HG03575 (cell line): ENCODE measurements at regions not wholly inside any gene's neighbourhood (a gene's known extent, or its start where the extent isn't known, plus 50 kb on each side); places are given as distances from the start of the nearest gene placed in this dataset.

Experiments used
- ATAC-seq: cut with Tn5 transposase; IDR thresholded peaks from one replicate; pipeline ENCODE4 v1.9.1; 2021; ENCODE audit not compliant: unreplicated experiment, insufficient number of reproducible peaks, low FRiP score; ENCODE audit errors: extremely low read depth

DNA sequence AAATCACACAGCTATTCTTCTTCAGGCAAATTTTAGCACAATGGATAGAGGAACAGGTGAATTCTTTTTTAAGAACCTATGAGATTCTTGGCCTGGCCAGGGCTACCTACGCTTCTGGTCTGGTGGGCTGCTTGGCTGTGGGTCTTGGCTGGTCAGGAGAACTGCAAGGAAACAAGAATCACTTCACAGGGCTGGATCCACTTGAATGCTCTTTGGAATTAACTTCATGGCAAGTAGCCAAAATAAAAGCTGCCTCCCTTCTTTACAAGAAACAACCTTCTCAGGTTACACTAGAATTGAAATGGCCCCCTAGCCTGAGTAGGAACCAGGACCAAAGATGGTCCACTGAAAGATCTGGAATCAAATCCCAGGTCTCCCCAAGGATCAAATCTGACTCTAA lies 519.1 kb downstream of the IQCM start:
- ATAC-seq, result no peak

DNA sequence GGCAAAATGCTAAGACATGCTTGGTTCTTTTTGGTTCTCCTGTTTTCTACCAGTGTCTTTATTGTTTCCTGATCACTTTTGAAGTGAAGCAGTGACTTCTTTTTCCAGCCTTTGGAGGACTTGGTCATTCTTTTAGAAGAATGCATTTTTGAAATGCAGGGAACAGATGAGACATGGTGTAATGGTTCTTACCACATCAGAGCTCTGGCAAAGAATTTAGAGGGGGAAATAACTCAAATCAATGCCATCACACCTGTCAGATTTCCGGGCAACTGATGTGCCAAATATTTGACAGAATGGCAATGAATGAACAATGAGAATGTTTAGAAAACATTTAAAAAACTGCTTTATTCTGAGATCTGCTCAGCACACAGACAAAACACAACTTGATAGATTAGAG lies 519.6 kb downstream of the IQCM start:
- ATAC-seq, result no peak

DNA sequence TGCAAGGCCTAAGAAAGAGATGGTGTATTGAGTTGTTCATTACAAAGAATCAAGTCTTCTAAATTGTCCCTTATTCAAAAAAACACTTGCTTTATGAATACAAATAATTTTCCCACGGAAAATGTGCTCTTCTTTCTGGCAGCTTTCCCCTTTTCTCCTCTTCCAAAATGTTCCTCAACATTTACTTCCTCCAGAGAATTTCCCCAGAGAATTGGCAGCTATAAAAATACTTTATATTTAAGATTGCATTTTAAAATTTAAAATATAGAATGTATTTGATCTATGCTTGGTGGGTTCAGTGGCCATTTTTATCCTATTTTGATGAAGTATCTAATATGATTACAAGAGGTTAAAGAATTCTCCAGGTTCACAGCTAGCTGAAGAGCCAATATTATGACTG lies 521.0 kb downstream of the IQCM start:
- no peak for ATAC-seq

DNA sequence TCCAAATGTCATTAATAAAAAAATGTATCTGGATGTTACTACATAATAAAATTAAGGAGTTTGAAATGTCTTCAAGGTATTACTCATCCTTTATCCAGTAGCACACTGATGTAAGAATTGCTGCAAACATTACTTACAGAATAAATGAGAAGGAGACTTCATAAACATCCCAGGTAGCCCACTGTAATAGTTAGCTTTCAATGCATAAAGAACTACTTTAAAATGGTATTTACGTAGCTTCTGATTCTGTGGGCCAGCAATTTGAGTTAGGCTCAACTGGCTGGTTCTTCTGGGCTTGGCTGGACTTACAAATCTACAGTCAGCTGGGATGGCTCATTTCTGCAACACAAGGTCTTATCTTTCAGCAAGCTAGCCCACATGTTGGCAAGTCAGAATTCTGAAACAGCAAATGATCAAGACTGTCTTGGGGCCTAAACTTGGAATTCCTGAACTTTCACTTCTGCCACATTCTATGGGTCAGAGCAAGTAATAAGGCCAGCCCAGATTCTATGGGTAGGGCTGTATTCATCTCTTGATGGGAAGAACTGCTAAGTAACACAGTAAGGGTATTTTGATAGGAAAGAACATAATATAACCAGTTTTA lies 522.5 kb downstream of the IQCM start:
- ATAC-seq, result no peak

DNA sequence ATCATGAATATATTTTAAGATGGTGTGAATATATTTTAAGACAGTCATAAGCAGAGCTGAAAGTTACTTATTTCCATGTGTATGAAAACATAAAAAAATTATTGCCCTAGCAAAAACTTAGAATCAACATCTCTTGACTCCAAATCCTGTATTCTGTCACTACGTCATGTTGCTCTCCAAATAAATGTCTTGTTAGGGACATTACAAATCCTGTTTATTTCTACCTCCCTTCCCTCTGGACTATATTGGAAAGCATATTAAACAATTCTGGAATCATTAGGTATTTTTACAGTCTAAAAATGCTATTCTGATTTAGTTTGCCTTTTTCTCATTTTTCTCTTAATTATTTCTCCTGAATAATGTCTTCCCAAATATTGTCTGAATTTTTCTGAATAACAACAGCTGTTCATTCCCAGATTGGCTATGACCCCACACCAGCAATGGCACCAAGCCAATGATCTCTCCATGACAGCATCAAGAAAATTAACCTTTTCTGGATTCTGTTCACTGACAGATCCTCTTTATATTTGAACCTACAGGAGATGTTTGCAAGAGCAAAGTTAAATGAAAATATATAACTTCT lies 523.1 kb downstream of the IQCM start:
- no peak for ATAC-seq

DNA sequence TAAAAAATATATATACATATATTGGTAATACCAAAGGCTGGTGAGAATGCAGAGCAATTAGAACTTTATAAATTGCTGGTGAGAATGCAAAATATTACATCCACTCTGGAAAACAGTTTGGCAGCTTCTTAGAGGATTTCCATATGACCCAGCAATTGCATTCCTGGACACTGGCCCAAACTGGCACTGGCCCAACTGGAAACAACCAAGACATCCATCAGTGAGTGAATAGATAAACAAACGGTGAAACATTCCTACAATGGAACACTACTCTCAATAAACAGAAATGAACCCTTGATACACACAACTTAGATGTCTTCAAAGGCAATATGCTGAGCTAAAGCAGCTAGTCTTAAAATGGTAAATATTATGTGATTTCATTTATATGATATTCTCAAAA lies 524.2 kb downstream of the IQCM start:
- ATAC-seq, result no peak

DNA sequence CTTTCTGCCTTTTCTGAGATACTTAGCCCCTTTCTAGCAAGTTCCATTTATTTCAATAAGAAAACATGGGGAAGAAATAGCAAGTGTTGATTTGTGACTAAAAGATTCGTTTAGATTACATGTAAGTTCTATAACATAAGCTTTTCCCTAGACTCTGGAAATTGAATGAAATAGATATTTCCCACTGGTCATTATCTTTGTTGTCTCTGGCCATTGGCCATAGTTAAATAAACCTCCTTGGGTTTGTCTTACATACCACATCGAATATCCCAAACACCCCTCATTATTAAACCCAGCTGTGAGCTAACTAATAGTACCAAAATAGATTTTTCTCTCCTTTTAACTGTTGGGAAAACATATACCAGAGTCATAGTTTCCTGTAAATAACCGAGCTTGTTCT lies 534.8 kb downstream of the IQCM start:
- ATAC-seq, result no peak

DNA sequence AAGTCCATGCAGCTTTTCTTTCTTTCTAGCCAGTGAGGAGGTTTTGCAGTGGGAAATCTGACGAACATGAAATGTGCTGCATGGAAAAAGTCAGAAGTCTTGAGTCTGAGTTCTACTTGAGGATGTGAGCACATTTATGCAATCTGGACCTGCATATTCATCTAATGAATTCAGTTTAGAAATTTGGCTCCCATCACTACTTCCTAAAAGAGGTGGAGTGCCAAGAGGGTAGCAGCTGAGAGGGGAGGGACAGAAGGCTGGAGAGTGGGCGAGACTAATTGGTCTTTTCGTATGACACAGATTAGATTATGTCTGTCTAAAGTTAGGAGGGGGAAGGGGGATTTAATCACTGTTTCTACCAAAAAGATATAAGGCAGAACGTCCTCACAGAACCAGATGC lies 535.9 kb downstream of the IQCM start:
- ATAC-seq, result no peak

DNA sequence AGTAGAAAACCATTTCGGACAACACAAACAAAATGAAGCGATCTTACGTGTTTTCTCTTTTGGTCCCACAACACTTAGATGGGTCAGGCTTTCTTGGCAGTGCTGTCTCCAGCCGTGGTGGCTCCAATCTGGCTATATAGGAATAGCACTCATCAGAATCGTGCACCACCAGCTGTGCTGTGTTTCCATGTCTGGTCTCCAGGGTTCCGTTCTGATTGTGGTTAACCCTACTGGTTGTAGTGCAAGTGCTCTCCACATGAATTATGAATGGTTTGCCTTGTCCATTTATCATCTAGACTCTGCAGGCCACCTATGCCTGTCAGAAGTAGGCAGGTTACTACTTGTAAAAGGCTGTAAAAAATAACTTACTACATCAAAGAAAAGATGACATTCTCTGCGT lies 536.3 kb downstream of the IQCM start:
- ATAC-seq, result no peak

DNA sequence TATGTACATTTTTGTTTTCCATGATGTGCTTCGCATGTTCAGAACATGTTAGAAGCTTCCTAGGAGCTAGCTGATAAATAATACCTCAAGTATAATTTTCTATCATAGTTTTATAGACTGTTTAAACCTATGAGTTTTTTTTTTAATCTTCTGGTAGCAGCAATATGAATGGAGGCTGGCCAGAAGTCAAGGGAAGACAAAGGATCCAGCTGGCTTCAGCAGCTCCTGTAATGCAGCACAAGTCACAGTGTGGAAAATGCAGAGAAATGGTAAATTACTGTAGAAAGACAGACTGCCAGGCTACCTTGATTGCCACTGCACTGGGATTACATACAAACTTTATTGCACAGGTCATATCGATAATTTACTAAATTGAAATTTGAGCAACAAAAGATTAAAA lies 537.9 kb downstream of the IQCM start:
- ATAC-seq, result no peak

DNA sequence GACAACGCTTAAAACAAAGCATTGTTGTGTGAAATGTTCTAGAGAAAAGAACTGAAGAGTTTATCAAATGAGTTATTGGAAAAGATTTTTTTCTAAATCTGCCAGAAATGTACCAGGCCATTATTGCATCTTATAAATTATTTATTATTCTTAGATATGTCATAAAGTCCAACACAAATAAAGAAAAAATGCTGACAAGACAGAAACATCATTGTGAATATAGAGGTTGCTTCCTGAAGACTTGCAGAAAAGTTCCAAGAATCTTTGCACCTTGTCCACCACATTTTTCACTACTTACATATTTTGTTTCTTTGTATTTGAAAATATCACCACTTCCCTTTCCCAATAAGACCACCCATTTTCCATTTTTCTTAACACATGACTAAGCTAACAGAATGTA lies 545.8 kb downstream of the IQCM start:
- no peak for ATAC-seq

DNA sequence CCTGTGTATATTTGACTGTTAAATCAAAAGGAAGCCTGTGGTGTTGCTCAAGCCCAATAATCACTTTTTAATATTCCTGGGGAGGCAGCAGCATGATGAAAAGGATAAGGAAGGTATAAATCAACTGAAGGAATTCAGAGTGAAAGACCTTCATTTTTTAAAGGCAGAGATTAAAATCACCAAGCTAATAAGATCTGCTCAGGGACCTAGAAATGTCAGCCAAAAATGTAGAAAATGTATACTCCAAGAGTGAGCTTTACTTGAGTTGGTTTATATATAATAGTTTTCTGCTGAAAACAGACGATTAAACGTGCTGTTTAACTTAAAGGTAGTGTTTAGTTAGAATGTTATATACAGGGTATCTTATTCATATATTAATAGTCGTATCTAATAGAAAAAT lies 549.3 kb downstream of the IQCM start:
- ATAC-seq, result no peak

DNA sequence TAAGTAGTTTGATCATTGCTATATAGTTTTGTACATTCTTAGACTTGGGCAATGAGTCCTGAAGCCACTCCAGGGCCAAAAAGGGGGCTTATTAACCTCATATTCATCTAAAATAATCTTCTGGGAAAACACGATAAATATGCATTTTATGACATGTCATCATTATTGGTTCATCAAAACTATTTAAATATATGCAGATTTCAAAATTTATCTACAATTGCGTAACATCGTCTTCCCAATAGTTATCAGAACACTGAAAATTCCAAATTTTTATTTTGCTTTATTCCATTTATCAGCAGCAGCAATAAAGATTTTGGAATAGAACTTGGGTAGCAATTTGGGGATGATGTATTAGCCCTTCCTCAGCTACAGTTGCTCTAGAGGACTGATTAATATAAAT lies 550.0 kb downstream of the IQCM start:
- no peak for ATAC-seq

DNA sequence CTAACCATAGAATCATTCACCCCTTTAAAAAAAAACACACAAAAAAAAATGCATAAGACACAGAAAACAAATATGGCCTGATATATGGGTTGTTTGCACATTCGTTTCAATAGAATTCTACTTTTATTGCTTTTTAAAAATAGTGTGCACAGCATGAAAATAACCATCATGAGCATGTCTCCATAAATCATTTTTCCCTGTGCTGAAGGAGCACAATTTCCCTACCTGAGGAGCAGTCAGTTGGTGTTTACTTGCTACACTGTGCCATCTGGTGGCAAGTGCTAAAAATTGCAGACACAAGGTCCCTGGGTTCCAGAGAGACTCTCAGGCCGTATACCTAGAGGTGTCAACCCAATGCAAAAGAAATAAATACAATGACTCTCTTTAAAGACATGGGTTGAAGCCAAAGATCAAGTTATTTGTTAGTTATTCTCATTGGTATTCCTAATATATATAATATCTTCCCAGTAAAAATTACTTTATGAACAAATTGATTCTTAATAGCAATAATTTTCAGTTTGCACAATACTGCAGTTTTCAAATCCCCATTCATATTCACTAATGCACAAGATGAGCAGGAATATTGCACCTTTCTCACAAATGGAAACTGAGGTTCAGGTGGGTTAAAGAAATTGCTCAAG lies 551.4 kb downstream of the IQCM start:
- ATAC-seq, result peak; percentile 78

DNA sequence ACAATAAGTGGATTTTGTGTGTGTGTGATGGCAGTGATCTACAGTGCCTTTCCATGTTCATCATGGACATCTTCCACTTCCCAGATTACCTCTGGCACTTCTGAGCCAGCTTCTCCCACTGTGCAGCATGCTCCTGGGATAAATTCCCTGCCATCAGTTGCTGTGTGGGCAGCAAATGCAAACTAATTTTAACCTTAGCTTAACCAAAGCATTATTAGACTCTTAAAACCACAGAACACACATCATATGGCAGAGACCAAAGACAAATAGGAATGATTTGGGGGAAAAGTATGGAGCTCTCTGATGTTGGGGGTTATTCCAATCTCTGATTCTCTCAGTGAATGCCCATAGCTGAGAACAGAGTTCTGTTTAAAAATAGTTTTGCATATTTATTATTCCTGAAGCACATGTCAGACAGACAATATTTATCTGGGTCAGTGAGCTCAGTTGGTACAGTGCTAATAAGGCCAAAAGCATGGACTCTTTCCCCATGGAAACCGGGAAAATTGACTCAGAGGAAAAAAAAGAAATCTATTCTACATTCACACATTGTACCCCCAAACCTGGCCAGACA lies 567.4 kb downstream of the IQCM start:
- no peak for ATAC-seq

DNA sequence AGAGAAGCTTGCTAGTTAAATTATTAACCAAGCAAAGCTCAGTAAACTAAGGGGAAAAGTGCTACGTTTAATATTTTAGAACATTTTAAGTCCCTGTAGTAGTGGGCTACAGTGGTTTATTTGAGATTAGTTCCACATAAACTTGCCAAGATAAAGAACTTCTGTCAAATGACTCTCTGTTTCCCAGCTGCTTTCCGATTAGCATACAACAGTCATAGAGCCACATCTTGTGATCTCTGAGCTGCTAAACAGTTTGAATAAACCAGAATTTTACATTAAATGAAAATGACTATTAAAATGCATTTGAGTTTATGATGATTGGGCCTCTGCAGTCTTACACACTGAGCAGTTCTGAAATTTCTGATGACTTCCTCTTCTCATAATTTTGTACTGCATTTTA lies 568.5 kb downstream of the IQCM start:
- ATAC-seq, result no peak

DNA sequence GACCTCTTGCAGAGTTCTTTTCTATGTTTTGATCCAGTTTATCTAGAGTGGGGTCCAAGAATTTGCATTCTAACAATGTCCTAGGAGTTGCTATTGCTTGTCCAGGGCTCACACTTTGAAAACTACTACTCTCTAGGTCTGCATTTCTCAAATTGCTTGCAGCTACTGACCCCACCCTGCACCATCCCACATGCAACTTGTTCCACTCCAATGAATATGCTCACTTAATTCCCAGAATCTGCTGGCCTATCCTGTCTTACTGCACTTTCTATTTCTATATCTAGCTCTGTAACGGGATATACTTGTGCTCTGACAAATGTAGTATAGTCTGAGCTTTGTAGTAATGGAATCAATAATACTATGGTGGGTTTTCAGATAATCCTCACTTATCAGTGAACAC lies 570.3 kb downstream of the IQCM start:
- no peak for ATAC-seq

DNA sequence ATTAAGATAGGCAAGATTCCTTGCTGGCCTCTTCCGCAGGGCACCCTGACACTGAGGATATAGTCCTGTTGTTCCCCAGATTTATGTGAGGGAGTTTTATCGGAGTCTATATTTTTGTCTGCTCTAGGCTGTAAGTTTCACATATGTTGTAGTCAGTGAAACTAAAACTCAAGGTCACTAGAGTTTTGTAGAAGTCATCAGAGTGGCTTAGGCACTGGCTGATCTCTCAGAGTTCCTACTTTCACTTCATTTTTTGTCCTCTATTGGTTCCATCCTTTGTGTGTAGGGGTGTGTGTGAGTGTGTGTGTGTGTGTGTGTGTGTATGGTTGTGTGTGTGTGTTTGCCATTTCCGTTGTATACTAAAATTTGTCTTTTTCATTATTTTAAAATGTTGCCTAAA lies 577.5 kb downstream of the IQCM start:
- ATAC-seq, result no peak

DNA sequence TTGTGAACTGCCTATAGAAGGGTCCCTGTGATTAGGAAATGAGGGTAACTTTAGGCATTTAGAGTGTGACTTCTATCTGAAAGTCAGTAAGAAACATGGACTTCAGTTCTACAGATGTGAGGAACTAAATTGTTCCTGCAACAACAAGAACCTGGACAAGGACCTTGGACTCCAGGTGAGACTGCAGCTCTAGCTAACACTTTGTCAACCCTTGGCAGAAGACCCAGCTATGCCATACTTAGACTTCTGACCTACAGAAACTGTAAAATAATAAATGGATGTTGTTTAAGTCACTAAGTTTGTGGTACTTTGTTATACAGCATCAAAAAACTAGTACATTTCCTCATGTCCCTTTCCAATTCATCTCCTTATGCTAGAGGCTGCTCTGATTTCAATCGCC lies 580.8 kb downstream of the IQCM start:
- no peak for ATAC-seq

DNA sequence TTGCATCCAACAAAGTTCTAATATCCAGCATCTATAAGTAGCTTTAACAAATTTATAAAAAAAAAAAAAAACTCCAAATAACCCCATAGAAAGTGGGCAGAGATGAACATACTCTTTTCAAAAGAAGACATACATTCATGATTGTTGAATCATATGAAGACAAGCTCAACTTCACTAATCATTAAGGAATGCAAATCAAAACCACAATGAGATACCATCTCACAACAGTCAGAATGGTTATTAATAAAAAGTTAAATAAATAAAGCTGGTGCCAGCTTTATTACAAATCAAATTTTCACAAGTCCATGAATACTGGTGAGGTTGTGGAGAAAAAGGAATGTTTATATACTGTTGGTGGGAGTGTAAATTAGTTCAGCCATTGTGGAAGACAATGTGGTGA lies 592.0 kb downstream of the IQCM start:
- ATAC-seq, result no peak

DNA sequence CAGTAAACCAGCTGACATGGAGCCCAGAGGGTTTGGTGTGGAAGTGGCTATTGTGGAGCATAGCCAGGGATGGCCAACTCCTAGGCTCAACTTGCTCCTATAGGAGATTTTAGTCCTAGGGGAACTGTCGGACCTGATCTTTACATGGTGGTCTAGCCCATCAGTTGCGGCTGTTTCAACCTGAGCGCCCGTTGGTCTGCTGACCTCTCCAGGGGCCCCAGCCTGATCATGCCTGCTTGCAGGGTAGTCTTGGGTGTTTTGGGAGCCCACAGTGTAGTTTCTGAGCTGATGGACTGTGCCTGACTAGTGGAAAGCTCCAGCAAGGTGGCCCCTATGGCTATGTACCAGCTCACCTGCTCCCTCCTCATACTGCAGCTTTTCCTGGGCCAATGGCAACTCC lies 597.0 kb downstream of the IQCM start:
- ATAC-seq, result no peak
